Activated CD8-positive, alpha-beta memory T cell treated with anti-CD3 and anti-CD28 coated beads, Interleukin-2, amount 50 U/mL, for 1 hour (primary cell): ENCODE measurements at regions not wholly inside any gene's neighbourhood (a gene's known extent, or its start where the extent isn't known, plus 50 kb on each side); places are given as distances from the start of the nearest gene placed in this dataset.
"Not testable (repeated sequence)": the region's sequence is repeated elsewhere in the genome, so short reads cannot be mapped to it uniquely, and the experiment has no call there.

Source experiments
- DNase-seq: peaks from one replicate; pipeline ENCODE4 v3.0.0-alpha.2; 2020; ENCODE audit errors: extremely low read depth

- no peak for DNase-seq
Measured at GRCh38 chr3:17901893-17902292, 159.5 kb upstream of the TBC1D5 start.

- DNase-seq, result no peak
Measured at GRCh38 chr3:17894434-17895060, 152.1 kb upstream of the TBC1D5 start.

DNA sequence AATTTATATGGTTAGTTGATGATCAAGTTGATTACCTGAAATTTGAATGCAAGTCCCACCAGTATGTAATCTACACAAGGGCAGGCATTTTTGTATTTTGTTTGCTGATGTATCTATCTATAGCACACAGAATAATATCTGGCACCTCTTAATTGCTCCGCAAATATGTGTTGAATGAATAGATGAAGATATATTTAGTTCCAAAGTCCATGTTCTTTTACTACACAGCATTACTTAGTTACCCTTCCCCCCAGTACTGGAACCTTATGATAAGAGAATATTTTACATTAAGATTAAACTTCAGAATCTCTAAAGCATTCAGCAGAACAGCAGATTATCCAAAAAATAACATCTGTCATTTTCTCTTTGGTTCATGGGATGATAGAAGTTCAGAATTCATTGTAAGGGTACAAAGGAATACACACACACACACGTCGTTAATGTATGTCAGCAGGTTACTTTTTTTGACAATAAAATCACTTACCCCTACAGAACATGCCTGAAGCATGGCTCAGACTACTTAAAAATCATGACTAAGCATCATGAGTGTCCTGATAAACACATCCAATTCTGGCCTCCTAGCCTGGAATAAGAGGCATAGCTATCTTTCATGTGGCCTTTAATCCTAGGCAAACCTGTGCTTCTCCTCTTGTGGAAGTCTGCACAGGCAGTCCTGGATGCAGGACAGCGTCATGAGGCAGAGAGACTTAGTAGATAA, 148.9 kb upstream of the TBC1D5 start:
- DNase-seq, result no peak

- no peak for DNase-seq
Measured at GRCh38 chr3:17885986-17886385, 143.6 kb upstream of the TBC1D5 start.

DNA sequence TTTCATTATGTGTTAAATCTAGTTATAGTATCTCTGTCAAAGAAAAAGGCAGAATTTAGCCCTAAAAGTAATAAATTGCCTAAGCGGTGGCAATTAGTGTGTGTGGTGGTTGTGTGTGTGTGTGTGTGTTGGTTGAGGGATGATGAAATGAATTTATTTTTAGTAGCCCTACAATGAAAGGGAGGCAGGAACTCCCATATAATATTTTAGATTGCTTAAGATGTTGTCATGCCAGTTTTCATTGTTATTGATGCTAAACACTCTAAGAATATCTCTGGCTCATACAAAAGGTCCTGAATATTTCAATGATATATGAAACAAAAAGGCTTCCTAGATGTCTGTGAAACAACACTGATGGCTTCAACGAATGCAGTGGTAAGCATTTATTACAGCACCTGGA, 140.6 kb upstream of the TBC1D5 start:
- DNase-seq, result no peak

GRCh38 chr3:17877299-17877698, 134.9 kb upstream of the TBC1D5 start:
- DNase-seq, result no peak

- no peak for DNase-seq
Measured at GRCh38 chr3:17874636-17875035, 132.2 kb upstream of the TBC1D5 start.

DNA sequence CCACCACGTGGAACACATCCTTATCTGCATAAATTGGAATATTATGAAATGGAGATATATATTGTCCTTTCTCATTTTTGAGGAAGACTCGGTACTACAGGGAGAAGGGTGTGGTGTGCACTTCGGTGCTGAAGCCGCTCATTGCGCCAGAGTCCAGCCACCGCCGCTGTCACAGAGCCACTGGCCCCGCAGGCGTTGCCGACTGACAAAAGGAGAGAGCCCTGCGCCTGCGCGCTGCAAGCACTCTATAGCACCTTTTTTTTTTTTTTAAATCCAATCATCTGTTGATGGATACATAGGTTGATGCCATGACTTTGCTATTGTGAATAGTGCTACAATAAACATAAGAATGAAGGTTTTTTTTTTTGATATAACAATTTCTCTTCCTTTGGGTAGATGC, 130.0 kb upstream of the TBC1D5 start:
- no peak for DNase-seq

GRCh38 chr3:17865631-17866030, 123.2 kb upstream of the TBC1D5 start:
- DNase-seq, result no peak

- DNase-seq, result no peak
Measured at GRCh38 chr3:17861476-17861875, 119.0 kb upstream of the TBC1D5 start.

GRCh38 chr3:17860840-17861471, 118.5 kb upstream of the TBC1D5 start:
- not testable (repeated sequence) for DNase-seq

DNA sequence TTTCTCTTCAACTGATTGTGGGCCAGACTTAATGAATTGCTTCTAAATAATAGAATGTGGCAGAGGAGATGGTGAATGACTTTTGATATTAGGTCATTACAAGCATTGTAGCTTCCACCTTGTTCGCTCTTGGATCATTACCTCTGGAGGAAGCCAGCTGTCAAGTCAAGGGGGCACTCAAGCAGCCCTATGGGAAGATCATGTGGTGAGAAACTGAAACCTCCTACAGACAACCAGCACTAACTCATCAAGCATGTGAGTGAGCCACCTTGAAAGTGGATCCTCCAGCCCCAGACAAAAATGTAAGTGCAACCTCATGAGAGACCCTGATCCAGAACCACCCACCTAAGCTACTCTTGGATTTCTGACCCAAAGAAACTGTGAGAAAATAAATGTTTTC, 109.8 kb upstream of the TBC1D5 start:
- DNase-seq, result no peak

DNA sequence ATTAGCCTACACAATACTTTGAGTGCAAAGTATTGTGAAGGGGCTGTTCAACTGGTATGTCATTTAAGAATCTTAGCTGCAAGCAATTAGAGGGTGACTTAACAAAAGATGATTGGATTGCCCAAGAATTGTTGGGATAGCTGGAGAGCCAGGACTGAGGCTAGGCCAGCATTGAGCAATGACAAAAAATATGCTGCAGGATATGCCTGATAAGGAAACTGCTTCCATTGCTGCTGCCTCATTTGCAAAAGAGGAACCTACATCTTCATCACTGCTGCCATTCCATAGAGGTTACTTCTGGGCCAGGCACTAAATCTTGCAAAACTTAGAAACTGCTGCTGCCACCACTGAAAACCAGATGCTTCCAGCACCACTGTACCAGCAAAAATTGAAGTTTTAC, 108.0 kb upstream of the TBC1D5 start:
- no peak for DNase-seq

DNA sequence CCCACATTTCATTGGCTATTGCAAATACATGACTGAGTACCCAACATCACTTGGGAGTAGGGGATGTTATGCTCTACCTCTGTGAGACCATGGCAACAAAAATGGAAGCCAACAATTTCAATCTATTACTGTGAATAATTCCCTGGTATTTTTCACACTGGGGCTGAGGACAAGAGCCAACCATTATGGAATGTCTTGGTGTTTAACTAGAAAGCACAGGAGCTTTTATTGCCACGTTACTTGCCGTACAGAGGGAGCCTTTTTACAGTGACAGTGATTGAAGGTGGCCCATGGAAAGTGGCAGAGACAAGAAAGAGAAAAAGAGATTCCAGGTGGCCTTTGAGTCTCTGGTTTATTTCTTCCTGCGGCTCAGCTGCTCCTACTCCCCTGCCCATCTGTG, 105.7 kb upstream of the TBC1D5 start:
- DNase-seq, result no peak

GRCh38 chr3:17847156-17847555, 104.7 kb upstream of the TBC1D5 start:
- DNase-seq, result no peak

DNA sequence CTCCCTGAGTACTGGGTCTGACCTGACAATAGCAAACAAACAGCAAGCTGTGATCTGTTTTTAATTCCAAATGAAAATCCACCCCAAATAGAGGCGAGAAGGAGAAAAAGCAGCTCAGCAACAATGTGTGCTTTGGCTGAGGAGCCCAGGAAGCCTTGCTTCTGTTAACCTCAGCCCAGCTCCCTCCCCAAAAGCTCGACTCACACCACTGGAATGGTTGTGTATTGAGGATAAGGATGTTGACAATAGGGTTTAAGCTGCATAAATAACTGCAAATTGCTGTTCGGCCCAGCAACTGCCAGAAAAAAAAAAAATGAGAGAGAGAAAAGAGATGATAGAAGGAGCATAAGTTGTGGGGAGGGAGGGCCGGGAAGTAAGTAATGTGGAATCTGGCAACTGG, 104.0 kb upstream of the TBC1D5 start:
- no peak for DNase-seq

GRCh38 chr3:17845026-17845812, 102.8 kb upstream of the TBC1D5 start:
- no peak for DNase-seq

DNA sequence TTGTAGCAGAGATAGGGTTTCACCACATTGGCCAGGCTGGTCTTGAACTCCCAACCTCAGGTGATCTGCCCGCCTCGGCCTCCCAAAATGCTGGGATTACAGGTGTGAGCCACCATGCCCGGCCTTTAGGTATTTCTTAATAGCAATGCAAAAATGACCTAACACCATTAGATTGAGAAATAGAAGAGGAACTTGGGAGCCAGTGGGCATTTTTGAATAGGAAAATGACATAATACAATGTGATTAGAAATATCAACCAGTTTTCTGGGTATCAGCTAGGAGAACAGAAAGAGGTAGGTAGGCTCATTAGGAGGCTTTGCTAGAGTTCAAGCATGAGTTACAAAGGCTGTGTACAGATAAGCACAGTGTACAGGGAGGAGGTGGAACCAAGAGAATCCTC, 101.8 kb upstream of the TBC1D5 start:
- no peak for DNase-seq

GRCh38 chr3:17841190-17841828, 98.9 kb upstream of the TBC1D5 start:
- DNase-seq, result peak; percentile 25

DNA sequence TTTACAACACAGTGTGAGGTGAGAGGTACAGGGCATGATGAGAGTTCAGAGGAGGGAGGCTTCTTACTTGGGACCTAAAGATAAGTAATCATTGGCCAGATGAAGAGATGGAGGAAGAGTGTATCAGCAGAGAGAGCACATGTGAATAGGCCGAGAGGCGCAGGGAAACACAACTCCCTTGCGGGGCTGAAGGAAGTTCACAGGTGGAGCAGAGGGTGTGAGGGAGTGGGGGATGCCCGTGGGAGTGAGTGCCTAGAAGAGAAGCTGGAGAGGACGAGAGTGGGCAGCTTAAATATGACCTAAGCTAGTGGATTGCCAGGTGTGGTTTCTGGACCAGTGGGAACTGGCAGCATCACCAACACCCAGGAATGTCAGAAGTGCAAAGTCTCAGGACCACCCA, 98.2 kb upstream of the TBC1D5 start:
- no peak for DNase-seq

DNA sequence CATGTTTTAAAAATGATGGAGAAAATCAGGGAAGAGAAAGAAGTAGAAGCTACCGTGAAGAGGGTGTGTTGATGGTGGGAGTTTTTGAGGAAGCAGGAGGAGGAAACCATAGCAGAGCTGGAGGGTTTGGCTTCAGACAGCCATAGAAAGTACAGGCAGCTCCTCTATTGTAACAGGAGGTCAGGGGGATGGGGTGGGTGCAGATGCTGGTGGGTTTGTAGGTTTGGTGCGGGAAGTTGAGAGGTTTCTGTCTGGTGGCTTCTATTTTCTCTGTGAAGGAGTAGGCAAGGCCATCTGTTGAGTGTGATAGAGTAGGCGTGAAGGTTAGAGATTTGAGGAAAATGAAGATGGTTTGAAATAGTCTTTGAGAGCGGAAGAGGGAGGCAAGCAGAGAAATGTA, 97.7 kb upstream of the TBC1D5 start:
- DNase-seq, result no peak

- no peak for DNase-seq
Measured at GRCh38 chr3:17836919-17837318, 94.5 kb upstream of the TBC1D5 start.
